ENCODE measurements at regions not wholly inside any gene's neighbourhood (a gene's known extent, or its start where the extent isn't known, plus 50 kb on each side); places are given as distances from the start of the nearest gene placed in this dataset.
"Not testable (repeated sequence)": the region's sequence is repeated elsewhere in the genome, so short reads cannot be mapped to it uniquely, and the experiment has no call there.

DNA sequence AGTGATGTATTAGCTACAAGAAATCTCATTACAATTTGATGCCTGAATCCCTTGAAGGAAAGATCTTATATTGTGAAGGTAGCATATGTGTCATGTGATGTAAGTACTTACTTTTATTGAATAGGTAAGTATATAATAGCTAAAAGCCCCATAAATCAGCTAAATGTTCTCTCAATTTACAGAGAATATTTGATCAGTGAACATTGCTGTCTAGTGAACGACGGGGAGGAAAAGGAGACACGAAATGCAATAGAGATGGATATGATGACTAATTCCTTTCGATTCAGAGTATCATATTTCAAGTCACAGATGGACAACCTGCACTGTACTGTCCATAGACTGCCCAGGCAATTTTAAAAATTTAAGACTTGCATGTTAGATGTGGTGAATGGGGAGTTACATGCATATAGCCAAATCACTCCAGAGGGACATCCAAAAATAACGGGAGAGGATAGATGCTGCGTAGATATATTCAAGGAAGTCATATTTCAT, 462.1 kb upstream of the CDIN1 start:
- no peak for DNase-seq

- no peak for DNase-seq
Observed at GRCh38 chr15:36126194-36126593, 453.2 kb upstream of the CDIN1 start.

GRCh38 chr15:36130641-36131310, 448.6 kb upstream of the CDIN1 start:
- no peak for DNase-seq

GRCh38 chr15:36133742-36134141, 445.7 kb upstream of the CDIN1 start:
- DNase-seq: no peak

GRCh38 chr15:36136049-36136448, 443.4 kb upstream of the CDIN1 start:
- DNase-seq: no peak

GRCh38 chr15:36152936-36153335, 426.5 kb upstream of the CDIN1 start:
- DNase-seq: no peak

DNA sequence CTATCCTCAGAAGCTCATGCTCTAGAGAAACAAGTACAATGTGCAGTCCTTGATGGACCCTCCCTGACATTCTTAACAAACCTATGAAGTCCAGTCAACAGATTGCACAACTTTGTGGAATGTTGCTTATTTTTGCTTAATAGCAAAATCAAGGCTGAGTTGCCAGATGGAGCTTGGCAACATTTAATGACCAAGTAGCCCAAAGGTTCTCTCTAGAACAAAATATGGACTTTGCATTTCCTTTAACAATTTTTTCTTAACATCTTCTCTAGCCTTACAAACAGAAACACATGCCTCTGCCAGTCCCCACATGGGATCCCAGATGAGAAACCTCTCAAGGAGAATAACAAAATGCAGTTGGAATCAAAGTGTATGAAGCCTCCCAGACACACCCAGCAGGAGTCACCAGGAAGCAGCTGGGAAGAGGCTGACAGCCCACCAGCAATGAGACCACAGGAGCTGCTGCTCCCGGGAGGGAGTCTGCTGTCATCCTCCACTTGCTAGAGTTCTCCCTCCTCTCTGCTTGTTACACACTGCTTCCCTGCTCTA, 422.5 kb upstream of the CDIN1 start:
- no peak for DNase-seq

DNA sequence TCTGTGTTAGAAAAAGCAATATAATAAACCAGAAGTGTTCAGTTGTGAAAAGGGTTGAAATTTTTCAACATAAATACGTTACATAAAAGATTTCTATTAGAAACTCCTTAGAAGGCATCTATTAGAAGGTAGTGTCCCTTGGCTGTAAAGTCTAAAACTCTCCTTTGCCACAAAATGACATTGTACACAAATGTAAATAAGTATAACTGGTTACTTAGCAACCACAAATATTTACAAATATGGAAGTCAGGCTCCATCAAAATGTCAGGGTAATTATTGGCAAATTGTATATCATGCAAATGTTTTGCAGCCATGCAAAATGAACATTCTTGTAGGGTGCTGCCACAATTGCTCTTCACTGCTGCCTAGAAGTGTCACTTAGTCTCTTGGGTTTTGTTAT, 419.1 kb upstream of the CDIN1 start:
- no peak for DNase-seq

DNA sequence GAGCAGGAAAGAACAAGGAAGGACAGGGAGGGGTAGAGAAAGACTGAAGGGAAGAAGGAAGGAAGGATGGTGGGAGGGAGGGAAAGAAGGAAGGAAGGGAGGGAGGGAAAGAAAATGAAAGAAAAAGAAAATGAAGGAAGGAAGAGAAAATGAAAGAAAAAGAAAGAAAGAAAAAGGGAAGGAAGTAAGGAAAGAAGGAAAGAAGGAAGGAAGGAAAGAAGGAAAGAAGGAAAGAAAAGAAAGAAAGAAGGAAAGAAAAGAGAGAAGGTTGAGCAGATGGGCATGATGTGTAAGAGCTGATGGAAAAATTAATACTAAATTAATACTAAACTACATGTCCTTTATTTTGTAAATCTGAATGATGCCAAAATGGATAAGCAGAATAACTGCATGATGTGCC, 418.3 kb upstream of the CDIN1 start:
- no peak for DNase-seq

DNA sequence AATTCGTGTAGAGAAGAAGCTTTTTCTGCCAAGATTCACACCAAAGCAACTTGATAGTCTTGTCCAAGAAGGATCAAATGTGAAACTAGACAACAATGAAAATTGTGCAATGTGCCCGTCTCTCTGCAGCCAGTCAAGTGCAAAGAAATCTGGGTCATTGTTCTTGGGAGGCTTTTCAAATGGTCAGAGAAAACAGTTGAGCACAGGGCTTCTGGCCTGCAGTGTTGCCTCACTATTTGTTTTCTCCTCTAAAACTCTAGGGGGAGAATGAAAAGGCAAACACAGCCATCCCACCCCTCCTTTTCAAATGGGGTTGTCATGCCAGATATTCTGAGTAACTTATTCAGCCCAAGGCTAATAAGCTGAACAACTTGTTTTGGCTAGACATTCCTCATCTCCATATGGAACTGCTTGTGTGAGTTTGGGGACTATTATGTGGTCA, 417.6 kb upstream of the CDIN1 start:
- no peak for DNase-seq

- DNase-seq: not testable (repeated sequence)
Observed at GRCh38 chr15:36163983-36164382, 415.4 kb upstream of the CDIN1 start.

DNA sequence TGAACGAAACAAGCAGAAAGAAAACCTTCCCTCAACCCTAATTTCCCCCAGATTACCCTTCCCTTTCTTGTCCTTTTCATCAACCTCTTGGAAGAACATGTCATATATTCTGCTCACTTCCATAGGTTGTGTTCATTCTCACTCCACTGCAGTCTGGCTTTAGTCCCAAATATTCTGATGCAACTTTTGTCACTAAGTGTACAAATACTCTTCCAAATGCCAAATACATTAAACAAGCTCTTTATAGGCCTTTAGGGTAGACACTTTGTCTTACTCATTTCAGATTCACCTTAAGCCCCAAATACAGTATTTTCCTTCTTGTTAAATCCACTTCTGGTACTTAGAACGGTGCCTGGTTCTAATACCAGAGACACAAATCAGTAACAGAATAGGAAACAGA, 406.5 kb upstream of the CDIN1 start:
- DNase-seq: no peak

- no peak for DNase-seq
Observed at GRCh38 chr15:36175186-36175740, 404.2 kb upstream of the CDIN1 start.

- no peak for DNase-seq
Observed at GRCh38 chr15:36175741-36176291, 403.6 kb upstream of the CDIN1 start.

GRCh38 chr15:36177590-36178302, 401.7 kb upstream of the CDIN1 start:
- peak; percentile 56 for DNase-seq

DNA sequence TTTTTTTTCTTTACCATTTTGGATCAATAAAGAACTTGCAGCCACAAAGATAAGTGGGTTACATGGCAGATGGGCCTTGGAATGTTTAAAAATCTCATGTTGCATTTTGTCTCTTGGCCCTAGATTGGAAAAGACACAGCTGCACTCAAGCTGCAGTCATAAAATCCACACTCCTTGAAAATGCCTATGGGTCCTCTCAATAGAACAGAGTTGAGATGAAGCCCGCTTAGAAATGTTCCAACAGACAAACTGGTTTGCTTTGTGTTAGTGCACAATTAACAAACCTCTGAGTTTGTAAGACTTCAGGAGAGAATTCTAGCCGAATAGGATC, 401.2 kb upstream of the CDIN1 start:
- DNase-seq: no peak

- no peak for DNase-seq
Observed at GRCh38 chr15:36183201-36183600, 396.2 kb upstream of the CDIN1 start.

DNA sequence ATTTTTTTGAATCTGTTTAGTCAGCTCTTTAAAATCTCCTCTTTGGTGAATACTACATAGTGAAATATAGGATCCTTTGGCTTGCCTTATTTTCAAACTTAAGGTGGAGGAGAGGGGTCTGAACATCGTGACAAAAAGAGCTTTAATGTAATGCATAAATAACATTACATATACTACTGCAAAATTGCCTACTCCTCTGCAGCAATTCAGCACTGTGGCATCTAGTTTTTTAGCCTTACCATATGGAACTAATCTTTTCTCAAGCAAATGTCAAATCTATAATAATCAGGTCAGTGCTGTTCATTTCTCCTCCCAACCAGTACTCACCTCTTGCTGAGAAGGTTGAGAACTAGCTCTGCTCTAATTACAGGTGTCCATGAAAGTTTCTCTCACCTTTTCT, 394.0 kb upstream of the CDIN1 start:
- no peak for DNase-seq

- no peak for DNase-seq
Observed at GRCh38 chr15:36185845-36186244, 393.6 kb upstream of the CDIN1 start.

DNA sequence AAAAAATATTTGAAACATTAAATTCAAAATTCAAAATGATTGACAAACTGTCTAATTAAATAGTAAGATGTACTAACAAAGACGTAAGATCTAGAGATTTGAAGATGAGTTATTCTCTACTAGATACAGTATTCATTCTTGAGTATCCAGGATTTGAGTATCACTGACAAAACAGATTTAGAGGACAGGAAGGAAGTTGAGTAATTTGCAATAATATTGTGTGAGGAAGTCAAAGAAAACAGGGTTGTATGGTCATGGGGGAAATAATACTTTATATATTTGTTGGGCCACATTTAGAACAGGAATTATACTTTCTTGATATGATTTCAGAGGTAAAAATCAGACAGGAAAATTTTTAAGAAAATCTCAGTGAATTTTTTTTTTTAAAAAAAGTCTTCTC, 393.1 kb upstream of the CDIN1 start:
- no peak for DNase-seq

- no peak for DNase-seq
Observed at GRCh38 chr15:36191459-36191858, 388.0 kb upstream of the CDIN1 start.

- DNase-seq: not testable (repeated sequence)
Observed at GRCh38 chr15:36195361-36196007, 383.9 kb upstream of the CDIN1 start.

DNA sequence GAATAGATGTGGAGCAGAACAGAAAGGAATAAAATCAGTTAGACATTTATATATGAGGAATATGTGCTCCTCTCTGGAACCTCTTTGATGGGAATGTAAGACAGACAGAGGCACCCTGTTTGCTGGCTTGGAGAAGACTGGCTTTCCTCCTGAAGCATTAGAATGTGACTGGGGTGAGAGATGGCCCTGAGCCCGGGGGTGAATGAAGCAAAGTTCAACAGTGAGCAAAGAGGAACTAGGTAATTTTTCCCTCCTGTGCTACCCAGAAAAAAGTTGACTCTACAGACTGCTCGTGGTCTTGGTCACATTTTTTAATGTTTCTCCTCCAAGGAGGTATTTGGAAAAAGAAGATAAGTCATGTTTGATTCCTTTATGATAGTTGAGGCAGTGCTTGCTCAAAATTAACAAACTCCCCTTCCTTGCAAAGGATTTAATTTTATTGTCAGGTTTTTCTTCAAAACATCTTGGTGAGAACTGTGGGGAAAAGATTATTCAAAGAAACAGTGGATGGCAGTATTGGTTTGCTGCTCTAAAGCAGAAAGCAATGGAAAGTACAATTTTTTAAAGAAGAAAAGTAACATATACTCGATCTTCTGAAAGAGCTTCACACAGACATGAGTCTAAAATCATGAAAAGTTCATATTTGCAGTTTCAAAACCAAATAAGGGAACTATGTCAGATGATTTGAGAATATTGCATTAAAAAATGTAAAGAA, 370.4 kb upstream of the CDIN1 start:
- no peak for DNase-seq

Data from NCI-H1694 (cell line).